ENCODE measurements at regions not wholly inside any gene's neighbourhood (a gene's known extent, or its start where the extent isn't known, plus 50 kb on each side); places are given as distances from the start of the nearest gene placed in this dataset.

- H3K9ac ChIP-seq (ENCODE audit: low read length in 3 of 3), result no peak overlapping the region
- H3K27ac ChIP-seq (ENCODE audit: low read depth in 2 of 2, low read length in 2 of 2), result no peak overlapping the region
- no peaks in the 10 kb centered on the region for H3K36me3 ChIP-seq (ENCODE audit: control insufficient read depth in 2 of 3, insufficient read depth in 3 of 3, low read length in 3 of 3)
- intact Hi-C loops (cut with DNase I), result loop anchor here (10.0 kb wide), 1 partner anchor 890 kb away; no protein-coding TSS in a partner anchor
- no peak overlapping the region for H3K4me3 ChIP-seq (ENCODE audit: low read length in 3 of 3)
- no peaks in the 10 kb centered on the region for H3K4me1 ChIP-seq (ENCODE audit: control insufficient read depth in 2 of 3, insufficient read depth in 2 of 3, low read depth in 1 of 3, low read length in 3 of 3)
- H3K9me3 ChIP-seq (ENCODE audit: control insufficient read depth in 2 of 3, insufficient read depth in 1 of 3, low read length in 3 of 3), result no peaks in the 10 kb centered on the region
- no peaks in the 10 kb centered on the region for H3K27me3 ChIP-seq (ENCODE audit: control insufficient read depth, insufficient read depth, low read length)
- TF ChIP-seq, protein P1, sequence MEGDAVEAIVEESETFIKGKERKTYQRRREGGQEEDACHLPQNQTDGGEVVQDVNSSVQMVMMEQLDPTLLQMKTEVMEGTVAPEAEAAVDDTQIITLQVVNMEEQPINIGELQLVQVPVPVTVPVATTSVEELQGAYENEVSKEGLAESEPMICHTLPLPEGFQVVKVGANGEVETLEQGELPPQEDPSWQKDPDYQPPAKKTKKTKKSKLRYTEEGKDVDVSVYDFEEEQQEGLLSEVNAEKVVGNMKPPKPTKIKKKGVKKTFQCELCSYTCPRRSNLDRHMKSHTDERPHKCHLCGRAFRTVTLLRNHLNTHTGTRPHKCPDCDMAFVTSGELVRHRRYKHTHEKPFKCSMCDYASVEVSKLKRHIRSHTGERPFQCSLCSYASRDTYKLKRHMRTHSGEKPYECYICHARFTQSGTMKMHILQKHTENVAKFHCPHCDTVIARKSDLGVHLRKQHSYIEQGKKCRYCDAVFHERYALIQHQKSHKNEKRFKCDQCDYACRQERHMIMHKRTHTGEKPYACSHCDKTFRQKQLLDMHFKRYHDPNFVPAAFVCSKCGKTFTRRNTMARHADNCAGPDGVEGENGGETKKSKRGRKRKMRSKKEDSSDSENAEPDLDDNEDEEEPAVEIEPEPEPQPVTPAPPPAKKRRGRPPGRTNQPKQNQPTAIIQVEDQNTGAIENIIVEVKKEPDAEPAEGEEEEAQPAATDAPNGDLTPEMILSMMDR (IDR thresholded peaks at IDR 0.05; ENCODE audit: borderline replicate concordance, extremely low read depth, insufficient read depth), result no peak
- FAIRE-seq (no peak), DNase-seq (peak in 1 of 5 donors; percentile 15)
Measured at GRCh38 chr2:16774980-16775898, 109.6 kb upstream of the CYRIA start.

- intact Hi-C loops (cut with DNase I), result loop anchor here (10.0 kb wide), 1 partner anchor 891 kb away; no protein-coding TSS in a partner anchor
- FAIRE-seq, result no peak
Measured at GRCh38 chr2:16774091-16774490, 108.5 kb upstream of the CYRIA start.

DNA sequence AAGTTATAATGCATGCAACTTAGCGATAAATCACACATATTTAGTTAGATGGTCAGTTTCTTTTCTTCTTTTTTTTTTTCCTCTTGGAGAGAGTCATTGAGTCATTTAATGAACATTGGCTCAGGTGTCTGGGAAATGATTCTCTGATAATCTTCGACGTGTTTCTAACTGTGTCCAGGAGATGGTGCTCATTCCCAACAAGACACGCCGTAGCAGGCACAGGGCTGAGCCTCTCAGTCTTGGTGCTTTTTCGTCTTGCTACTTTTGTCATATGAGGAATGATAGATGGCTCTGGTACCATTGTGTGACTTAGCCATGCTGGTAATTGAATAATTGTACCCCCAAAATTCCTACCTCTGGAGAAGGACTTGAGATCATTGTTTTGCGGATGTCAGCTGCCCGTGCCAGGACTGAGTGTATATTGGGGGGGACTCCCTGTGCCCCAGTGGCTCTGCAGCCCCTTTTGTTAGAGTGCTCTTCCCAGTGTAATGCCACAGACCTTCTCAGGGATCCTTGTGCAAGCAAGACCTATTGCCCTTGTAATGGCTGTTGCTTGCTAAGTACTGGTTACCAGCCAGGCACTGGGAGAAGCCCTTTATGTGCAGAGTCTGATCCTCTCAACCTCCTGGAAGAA, 107.6 kb upstream of the CYRIA start:
- intact Hi-C loops (cut with DNase I), result loop anchor here (10.0 kb wide), 1 partner anchor 892 kb away; no protein-coding TSS in a partner anchor
- Histone ChIP-seq H3K4me1 (ENCODE audit: control insufficient read depth in 2 of 3, insufficient read depth in 2 of 3, low read depth in 1 of 3, low read length in 3 of 3) (no peaks in the 10 kb centered on the region), H3K9ac (ENCODE audit: low read length in 3 of 3) (no peak overlapping the region), H3K27me3 (ENCODE audit: control insufficient read depth, insufficient read depth, low read length) (no peaks in the 10 kb centered on the region), H3K4me3 (ENCODE audit: low read length in 3 of 3) (no peak overlapping the region), H3K27ac (ENCODE audit: low read depth in 2 of 2, low read length in 2 of 2) (no peak overlapping the region), H3K36me3 (ENCODE audit: control insufficient read depth in 2 of 3, insufficient read depth in 3 of 3, low read length in 3 of 3) (no peaks in the 10 kb centered on the region), H3K9me3 (ENCODE audit: control insufficient read depth in 2 of 3, insufficient read depth in 1 of 3, low read length in 3 of 3) (no peaks in the 10 kb centered on the region)
- DNase-seq, result peak in 4 of 5 donors; percentile 41 to 77 (median 61)
- TF ChIP-seq, protein P1 (IDR thresholded peaks at IDR 0.05; ENCODE audit: borderline replicate concordance, extremely low read depth, insufficient read depth), result peak; percentile 52
- FAIRE-seq, result peak; percentile 52

More at GRCh38 chr2:16774091-16774490, 108.5 kb upstream of the CYRIA start:
- Histone ChIP-seq H3K27ac (ENCODE audit: low read depth in 2 of 2, low read length in 2 of 2) (no peak overlapping the region), H3K9me3 (ENCODE audit: control insufficient read depth in 2 of 3, insufficient read depth in 1 of 3, low read length in 3 of 3) (no peaks in the 10 kb centered on the region), H3K36me3 (ENCODE audit: control insufficient read depth in 2 of 3, insufficient read depth in 3 of 3, low read length in 3 of 3) (no peaks in the 10 kb centered on the region), H3K4me3 (ENCODE audit: low read length in 3 of 3) (no peak overlapping the region), H3K9ac (ENCODE audit: low read length in 3 of 3) (no peak overlapping the region), H3K4me1 (ENCODE audit: control insufficient read depth in 2 of 3, insufficient read depth in 2 of 3, low read depth in 1 of 3, low read length in 3 of 3) (no peaks in the 10 kb centered on the region), H3K27me3 (ENCODE audit: control insufficient read depth, insufficient read depth, low read length) (no peaks in the 10 kb centered on the region)
- TF ChIP-seq, protein P1 (IDR thresholded peaks at IDR 0.05; ENCODE audit: borderline replicate concordance, extremely low read depth, insufficient read depth), result no peak
- no peak for DNase-seq
